Urinary bladder (tissue), 3 donors: ENCODE measurements at regions not wholly inside any gene's neighbourhood (a gene's known extent, or its start where the extent isn't known, plus 50 kb on each side); places are given as distances from the start of the nearest gene placed in this dataset.

Source experiments
- DNase-seq: peaks from one replicate; pipeline ENCODE4 v3.0.0-alpha.2; 2015; ENCODE audit errors: extremely low spot score
- H3K27ac ChIP-seq: one replicate; pipeline ENCODE4 v1.5.1; 2013; ENCODE audit warnings: low read depth, mild to moderate bottlenecking, moderate library complexity
- H3K36me3 ChIP-seq: one replicate; pipeline ENCODE4 v1.6.1; 2013; ENCODE audit warnings: mild to moderate bottlenecking, moderate library complexity; ENCODE audit not compliant: insufficient read depth
- H3K4me1 ChIP-seq: one replicate; pipeline ENCODE4 v1.6.1; 2013; ENCODE audit warnings: mild to moderate bottlenecking, moderate library complexity; ENCODE audit not compliant: insufficient read depth
- H3K4me3 ChIP-seq: one replicate; pipeline ENCODE4 v1.5.1; 2013; ENCODE audit warnings: low read depth, low read length
- WGBS: extraction: QIAGEN DNeasy Blood & Tissue Kit; methylation state at CpG from one replicate; pipeline ENCODE4 v1.1.7; 2013; 5-methylcytosine and 5-hydroxymethylcytosine counted together
- donor health status: healthy with polysubstance abuse.
- donor health status: healthy.

DNA sequence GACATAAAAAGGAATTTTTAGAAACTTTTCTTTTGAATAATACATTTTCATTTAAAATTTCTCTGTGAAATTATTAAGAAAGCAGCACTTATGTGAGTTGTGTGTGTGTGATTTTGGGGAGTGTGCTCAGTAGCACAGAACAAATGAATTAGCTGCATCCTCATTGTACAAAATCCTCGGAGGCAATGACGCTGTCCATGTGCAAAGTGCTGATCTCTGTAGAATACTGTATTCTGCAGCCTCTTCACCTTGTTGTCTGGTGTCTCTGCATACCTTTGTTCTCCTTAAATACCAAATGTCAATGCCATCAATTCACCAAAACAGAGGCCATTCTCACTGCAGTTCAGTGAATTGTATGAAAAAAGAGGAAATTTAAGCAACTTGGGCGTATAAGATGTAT lies 838.4 kb downstream of the QKI start:
- H3K36me3 ChIP-seq: no peaks in the 10 kb centered on the region
- H3K27ac ChIP-seq: no peak overlapping the region
- WGBS: 48% methylated on average over 3 of the region's 3 CpGs
- H3K4me3 ChIP-seq: no peak overlapping the region
- no peak for DNase-seq
- H3K4me1 ChIP-seq: no peaks in the 10 kb centered on the region

GRCh38 chr6:164252291-164252690 lies 837.8 kb downstream of the QKI start:
- Histone ChIP-seq H3K4me1 (no peaks in the 10 kb centered on the region), H3K36me3 (no peaks in the 10 kb centered on the region), H3K27ac (no peak overlapping the region), H3K4me3 (no peak overlapping the region)
- DNase-seq: no peak
- WGBS: 35% methylated on average over 1 of the region's 1 CpG

DNA sequence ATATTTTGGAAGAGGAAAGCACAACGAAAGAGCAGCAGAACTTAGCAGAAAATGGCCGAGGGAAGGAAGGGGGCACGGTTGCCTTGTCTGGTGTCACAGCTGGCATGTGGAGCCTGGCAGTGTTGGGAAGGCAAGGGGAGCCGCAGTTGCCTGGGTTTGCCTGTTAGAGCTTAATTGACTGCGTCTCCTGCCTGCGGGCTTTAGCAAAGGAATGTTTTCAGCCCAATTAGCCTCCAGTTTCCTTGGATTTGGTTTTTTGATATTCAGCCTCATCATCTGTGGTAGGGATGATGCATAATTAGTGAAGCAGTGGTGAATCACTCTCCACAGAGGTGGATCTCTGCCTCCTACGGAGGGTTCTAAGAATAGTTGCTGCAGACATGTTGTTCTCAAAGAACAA lies 832.6 kb downstream of the QKI start:
- WGBS: 79% methylated on average over 7 of the region's 7 CpGs
- no peak overlapping the region for H3K4me3 ChIP-seq
- no peaks in the 10 kb centered on the region for H3K36me3 ChIP-seq
- no peak for DNase-seq
- H3K27ac ChIP-seq: no peak overlapping the region
- H3K4me1 ChIP-seq: no peaks in the 10 kb centered on the region

- Histone ChIP-seq H3K4me1 (no peaks in the 10 kb centered on the region), H3K27ac (no peak overlapping the region), H3K4me3 (no peak overlapping the region), H3K36me3 (no peaks in the 10 kb centered on the region)
- 78% methylated on average over 4 of the region's 4 CpGs for WGBS
- DNase-seq: no peak
These were observed 831.6 kb downstream of the QKI start for GRCh38 chr6:164246082-164246481.

DNA sequence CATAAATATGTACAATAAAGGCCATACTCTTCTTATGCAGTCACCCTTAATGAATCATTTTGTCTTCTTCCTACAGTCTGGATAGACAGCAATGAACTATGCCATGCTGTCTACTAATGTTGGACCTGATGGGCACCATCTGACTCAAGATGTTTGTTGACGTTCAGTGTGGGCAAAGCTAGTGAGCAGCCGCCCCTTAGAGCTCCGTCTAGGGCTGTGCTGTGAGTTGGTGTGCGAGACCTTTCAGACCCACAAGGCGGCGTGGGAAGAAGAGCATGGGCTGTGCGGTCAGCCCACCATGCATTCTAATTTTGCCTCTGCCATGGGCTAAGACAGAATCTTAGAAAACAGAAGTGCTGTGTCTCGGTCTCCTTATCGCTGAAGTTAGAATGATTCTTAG lies 829.4 kb downstream of the QKI start:
- DNase-seq: no peak
- Histone ChIP-seq H3K27ac (no peak overlapping the region), H3K4me3 (no peak overlapping the region), H3K36me3 (no peaks in the 10 kb centered on the region), H3K4me1 (no peaks in the 10 kb centered on the region)
- WGBS: 94% methylated on average over 9 of the region's 9 CpGs

GRCh38 chr6:164243012-164243610 lies 828.6 kb downstream of the QKI start:
- 44% methylated on average over 6 of the region's 6 CpGs for WGBS
- Histone ChIP-seq H3K4me1 (no peaks in the 10 kb centered on the region), H3K36me3 (no peaks in the 10 kb centered on the region), H3K4me3 (no peak overlapping the region), H3K27ac (no peak overlapping the region)
- DNase-seq: no peak

DNA sequence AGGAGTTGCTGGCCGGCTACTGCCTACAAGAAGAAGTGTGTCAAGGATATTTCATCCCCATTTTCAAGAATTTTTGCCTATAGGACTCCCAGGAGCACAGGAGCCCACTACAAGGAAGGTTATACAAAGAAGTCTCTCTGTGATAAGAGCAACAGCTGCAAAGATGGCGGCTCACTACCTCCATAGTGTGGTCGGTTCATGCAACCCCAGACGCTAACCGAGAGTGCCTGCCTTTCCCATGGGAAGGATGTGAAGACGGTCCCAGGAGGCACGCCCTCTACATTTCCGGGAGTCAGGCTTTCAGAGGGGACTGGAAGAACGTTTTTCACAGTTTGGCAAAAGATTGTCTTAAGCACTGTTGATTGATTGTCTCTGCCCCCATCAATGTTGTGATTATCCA lies 816.3 kb downstream of the QKI start:
- 87% methylated on average over 9 of the region's 9 CpGs for WGBS

GRCh38 chr6:164230259-164230658 lies 815.7 kb downstream of the QKI start:
- DNase-seq: no peak
- H3K27ac ChIP-seq: no peak overlapping the region
- no peak overlapping the region for H3K4me3 ChIP-seq
- WGBS: 81% methylated on average over 6 of the region's 6 CpGs
- no peaks in the 10 kb centered on the region for H3K4me1 ChIP-seq
- no peaks in the 10 kb centered on the region for H3K36me3 ChIP-seq

More for the DNA sequence above, 816.3 kb downstream of the QKI start:
- no peak overlapping the region for H3K4me3 ChIP-seq
- H3K27ac ChIP-seq: no peak overlapping the region
- no peaks in the 10 kb centered on the region for H3K36me3 ChIP-seq
- H3K4me1 ChIP-seq: no peaks in the 10 kb centered on the region
- no peak for DNase-seq

DNA sequence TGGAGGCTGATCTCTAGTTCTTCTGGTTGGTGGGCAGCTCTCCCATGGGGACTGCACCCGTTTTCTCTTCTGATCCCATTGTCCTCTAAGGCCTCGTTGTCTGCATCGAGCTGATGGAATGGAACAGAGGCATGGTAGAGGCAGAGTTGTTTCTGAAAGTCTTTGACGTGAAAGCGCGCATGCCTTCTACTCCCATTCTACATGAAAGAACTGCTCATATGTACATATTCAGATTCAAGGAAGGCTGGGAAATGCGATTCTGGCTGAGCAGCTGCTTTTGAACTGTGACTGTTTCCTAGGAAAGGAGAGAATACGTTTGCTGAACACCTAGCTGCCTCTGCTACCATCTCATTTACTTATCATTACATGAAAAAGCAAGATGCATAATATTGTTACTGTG lies 815.2 kb downstream of the QKI start:
- Histone ChIP-seq H3K27ac (no peak overlapping the region), H3K4me3 (no peak overlapping the region), H3K36me3 (no peaks in the 10 kb centered on the region), H3K4me1 (no peaks in the 10 kb centered on the region)
- no peak for DNase-seq
- 84% methylated on average over 8 of the region's 8 CpGs for WGBS

DNA sequence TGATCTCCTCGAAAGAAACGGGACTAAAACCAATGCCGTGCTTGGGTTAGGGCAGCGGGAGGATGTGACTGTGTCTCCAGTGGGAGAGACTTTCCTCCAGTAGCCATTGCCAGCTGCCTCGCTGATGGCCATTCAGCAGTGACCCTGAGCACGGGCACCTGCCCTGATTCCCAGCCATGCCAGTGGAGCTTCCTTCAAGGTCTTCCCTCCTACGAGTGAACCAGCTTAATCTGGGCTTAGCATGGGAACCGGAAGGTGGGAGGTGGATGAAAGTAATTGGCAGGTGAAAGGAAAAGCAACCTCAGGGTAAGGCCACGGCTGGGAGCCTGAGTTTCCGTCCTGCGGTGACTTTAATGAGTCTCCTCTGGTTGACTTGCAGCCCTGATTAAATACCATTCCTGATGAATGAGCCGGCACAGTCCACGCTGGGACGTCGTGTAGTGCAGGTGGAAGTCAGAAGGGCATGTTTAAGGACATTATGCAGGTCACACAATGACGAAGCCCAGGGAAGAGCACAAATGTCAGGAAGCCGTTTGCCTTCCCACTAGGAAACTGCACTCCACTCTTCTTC lies 813.5 kb downstream of the QKI start:
- DNase-seq: no peak
- 83% methylated on average over 17 of the region's 17 CpGs for WGBS
- Histone ChIP-seq H3K27ac (no peak overlapping the region), H3K4me1 (no peaks in the 10 kb centered on the region), H3K4me3 (no peak overlapping the region), H3K36me3 (no peaks in the 10 kb centered on the region)

- no peak for DNase-seq
- H3K27ac ChIP-seq: no peak overlapping the region
- H3K4me3 ChIP-seq: no peak overlapping the region
- WGBS: 83% methylated on average over 10 of the region's 10 CpGs
- H3K4me1 ChIP-seq: no peaks in the 10 kb centered on the region
- H3K36me3 ChIP-seq: no peaks in the 10 kb centered on the region
These were observed 802.3 kb downstream of the QKI start for GRCh38 chr6:164216839-164217238.

DNA sequence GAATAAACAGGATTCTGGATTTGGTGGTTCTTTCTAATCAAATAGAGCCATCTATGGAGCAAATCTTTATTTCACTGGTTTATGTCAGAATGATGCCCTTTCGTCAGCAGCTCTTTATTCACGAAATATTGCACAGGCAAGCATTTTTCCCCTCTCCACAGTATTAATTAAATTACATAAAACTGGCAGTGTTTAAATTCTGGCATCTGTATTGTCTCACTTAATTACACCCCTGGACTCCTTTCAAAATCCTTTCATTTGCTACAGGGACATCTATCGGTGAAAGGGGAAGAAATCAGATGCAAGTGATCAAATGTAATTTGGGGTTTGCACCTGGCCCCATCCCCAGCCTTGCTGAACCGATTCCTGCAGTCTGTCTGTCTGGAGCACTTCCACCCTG lies 801.9 kb downstream of the QKI start:
- Histone ChIP-seq H3K4me1 (no peaks in the 10 kb centered on the region), H3K4me3 (no peak overlapping the region), H3K27ac (no peak overlapping the region), H3K36me3 (no peaks in the 10 kb centered on the region)
- 70% methylated on average over 4 of the region's 4 CpGs for whole genome bisulfite sequencing
- no peak for DNase-seq

- no peak overlapping the region for H3K27ac ChIP-seq
- WGBS: 83% methylated on average over 8 of the region's 8 CpGs
These were observed 799.5 kb downstream of the QKI start for GRCh38 chr6:164214066-164214465.

DNA sequence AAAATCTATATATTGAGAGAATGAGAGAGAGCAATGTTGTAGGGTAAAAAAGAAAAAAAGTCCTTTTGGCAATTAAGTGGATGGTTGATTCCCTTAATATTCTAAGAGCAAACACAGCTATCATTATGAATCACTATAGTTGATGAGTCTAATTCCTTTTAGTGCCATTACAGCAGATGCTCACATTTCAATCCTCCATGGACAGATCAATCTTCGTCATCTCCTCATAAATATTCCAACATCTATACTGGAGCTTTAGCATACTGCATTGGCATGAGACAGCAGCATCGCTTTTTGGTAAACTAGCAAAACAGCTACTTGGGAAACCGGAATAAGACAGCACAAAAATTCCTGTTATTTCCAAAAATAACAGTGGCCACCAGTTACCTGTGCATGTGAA lies 796.7 kb downstream of the QKI start:
- Histone ChIP-seq H3K36me3 (no peaks in the 10 kb centered on the region), H3K4me1 (no peaks in the 10 kb centered on the region), H3K27ac (no peak overlapping the region), H3K4me3 (no peak overlapping the region)
- no peak for DNase-seq
- WGBS: 90% methylated on average over 3 of the region's 3 CpGs

More at GRCh38 chr6:164214066-164214465, 799.5 kb downstream of the QKI start:
- DNase-seq: no peak
- no peaks in the 10 kb centered on the region for H3K36me3 ChIP-seq
- H3K4me1 ChIP-seq: no peaks in the 10 kb centered on the region
- no peak overlapping the region for H3K4me3 ChIP-seq

- no peaks in the 10 kb centered on the region for H3K36me3 ChIP-seq
- WGBS: 83% methylated on average over 5 of the region's 5 CpGs
- no peaks in the 10 kb centered on the region for H3K4me1 ChIP-seq
- no peak for DNase-seq
- H3K4me3 ChIP-seq: no peak overlapping the region
- H3K27ac ChIP-seq: no peak overlapping the region
These were observed 796.3 kb downstream of the QKI start for GRCh38 chr6:164210783-164211182.
